ENCODE measurements at regions not wholly inside any gene's neighbourhood (a gene's known extent, or its start where the extent isn't known, plus 50 kb on each side); places are given as distances from the start of the nearest gene placed in this dataset.

DNA sequence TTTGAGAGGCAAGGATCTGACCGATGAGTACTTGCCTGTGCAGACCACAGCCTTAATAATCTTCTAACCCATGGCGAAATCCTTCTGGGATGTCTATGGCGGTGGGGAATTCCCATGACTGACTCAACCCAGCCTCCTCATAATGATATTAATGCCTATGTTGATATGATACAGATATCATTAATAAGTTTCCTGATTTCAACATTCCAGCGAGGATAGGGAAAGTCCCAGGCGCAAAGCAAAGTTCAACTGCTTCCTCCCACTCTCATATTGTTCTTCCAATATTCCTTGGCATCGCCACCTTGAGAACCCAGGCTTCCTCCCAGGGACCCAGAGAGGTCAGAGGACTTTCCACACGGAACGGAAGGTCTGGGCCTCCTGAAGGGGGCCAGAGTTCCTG, 110.3 kb upstream of the TMEM45B start:
- TF ChIP-seq, protein P1, sequence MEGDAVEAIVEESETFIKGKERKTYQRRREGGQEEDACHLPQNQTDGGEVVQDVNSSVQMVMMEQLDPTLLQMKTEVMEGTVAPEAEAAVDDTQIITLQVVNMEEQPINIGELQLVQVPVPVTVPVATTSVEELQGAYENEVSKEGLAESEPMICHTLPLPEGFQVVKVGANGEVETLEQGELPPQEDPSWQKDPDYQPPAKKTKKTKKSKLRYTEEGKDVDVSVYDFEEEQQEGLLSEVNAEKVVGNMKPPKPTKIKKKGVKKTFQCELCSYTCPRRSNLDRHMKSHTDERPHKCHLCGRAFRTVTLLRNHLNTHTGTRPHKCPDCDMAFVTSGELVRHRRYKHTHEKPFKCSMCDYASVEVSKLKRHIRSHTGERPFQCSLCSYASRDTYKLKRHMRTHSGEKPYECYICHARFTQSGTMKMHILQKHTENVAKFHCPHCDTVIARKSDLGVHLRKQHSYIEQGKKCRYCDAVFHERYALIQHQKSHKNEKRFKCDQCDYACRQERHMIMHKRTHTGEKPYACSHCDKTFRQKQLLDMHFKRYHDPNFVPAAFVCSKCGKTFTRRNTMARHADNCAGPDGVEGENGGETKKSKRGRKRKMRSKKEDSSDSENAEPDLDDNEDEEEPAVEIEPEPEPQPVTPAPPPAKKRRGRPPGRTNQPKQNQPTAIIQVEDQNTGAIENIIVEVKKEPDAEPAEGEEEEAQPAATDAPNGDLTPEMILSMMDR (IDR thresholded peaks at IDR 0.05) = no peak
- no peak for TF ChIP-seq POLR2A (IDR thresholded peaks at IDR 0.05)
- no peak for TF ChIP-seq EP300 (IDR thresholded peaks at IDR 0.05)
